Glutamatergic neuron (in vitro differentiated cells): ENCODE measurements at regions not wholly inside any gene's neighbourhood (a gene's known extent, or its start where the extent isn't known, plus 50 kb on each side); places are given as distances from the start of the nearest gene placed in this dataset.
A peak's percentile ranks its signal among the peaks of the same experiment; 100 is the strongest.

Experiments
- DNase-seq: peaks from one replicate; pipeline ENCODE4 v3.0.0; 2022
- H3K27ac Mint-ChIP-seq: one replicate; pipeline ENCODE4 v1.8.0; 2020; ENCODE audit warnings: mild to moderate bottlenecking, mixed read lengths, inconsistent platforms; ENCODE audit not compliant: unreplicated experiment
- H3K27me3 Mint-ChIP-seq: one replicate; pipeline ENCODE4 v1.8.0; 2020; ENCODE audit warnings: mild to moderate bottlenecking, moderate library complexity, mixed read lengths, inconsistent platforms; ENCODE audit not compliant: unreplicated experiment
- H3K36me3 Mint-ChIP-seq: one replicate; pipeline ENCODE4 v1.8.0; 2020; ENCODE audit warnings: mild to moderate bottlenecking, mixed read lengths, inconsistent platforms; ENCODE audit not compliant: unreplicated experiment
- H3K4me1 Mint-ChIP-seq: one replicate; pipeline ENCODE4 v1.8.0; 2020; ENCODE audit warnings: mild to moderate bottlenecking, low read depth, mixed read lengths, inconsistent platforms; ENCODE audit not compliant: unreplicated experiment
- H3K4me3 Mint-ChIP-seq: one replicate; pipeline ENCODE4 v1.8.0; 2020; ENCODE audit warnings: mild to moderate bottlenecking, mixed read lengths, inconsistent platforms; ENCODE audit not compliant: unreplicated experiment
- H3K9me3 Mint-ChIP-seq: one replicate; pipeline ENCODE4 v1.8.0; 2020; ENCODE audit warnings: mild to moderate bottlenecking, moderate library complexity, mixed read lengths, inconsistent platforms; ENCODE audit not compliant: unreplicated experiment
- CTCF ChIP-seq: fragments of 200-600 bp; sonication (generic); IDR thresholded peaks from one replicate; pipeline ENCODE4 v1.5.0; 2021; ENCODE audit not compliant: partially characterized antibody, unreplicated experiment

- no peak for TF ChIP-seq CTCF
- Mint-ChIP-seq H3K27me3 (no peaks in the 10 kb centered on the region), H3K27ac (no peak overlapping the region), H3K36me3 (no peaks in the 10 kb centered on the region), H3K4me3 (no peak overlapping the region), H3K9me3 (no peaks in the 10 kb centered on the region), H3K4me1 (no peaks in the 10 kb centered on the region)
- no peak for DNase-seq
Measured at GRCh38 chr13:48891586-48891985, 84.1 kb upstream of the FNDC3A start.

DNA sequence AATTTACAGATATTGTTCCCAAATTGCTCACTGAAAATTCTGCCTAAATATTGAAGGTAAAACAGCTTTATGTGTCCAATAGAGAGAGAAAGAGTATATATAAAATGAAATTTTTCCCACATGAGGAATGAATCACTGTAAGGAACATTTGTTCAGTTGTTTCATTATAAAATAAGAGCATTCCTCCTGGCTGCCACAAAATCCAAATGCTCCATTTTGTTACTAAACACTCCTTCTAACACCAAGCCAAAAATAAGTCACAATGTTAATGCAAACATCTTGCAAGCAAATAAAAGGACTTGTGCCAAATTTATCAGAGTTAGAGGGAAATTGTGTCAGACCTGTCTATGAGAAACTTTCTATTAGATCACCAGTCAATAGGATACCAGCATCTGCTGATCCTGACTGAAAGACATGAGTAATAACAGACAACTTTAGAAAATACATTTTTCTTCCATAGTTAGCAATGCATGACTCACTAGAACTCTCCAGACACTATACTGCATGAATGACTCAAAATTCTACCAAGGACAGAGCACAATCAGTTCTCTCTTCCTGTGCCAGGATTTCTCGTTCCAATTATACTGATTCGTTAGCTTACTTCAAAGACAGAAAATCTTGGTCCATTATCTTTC, 83.5 kb upstream of the FNDC3A start:
- H3K27me3 Mint-ChIP-seq, result no peaks in the 10 kb centered on the region
- no peak for TF ChIP-seq CTCF
- H3K36me3 Mint-ChIP-seq, result no peaks in the 10 kb centered on the region
- DNase-seq, result no peak
- H3K27ac Mint-ChIP-seq, result no peak overlapping the region
- no peaks in the 10 kb centered on the region for H3K4me1 Mint-ChIP-seq
- H3K9me3 Mint-ChIP-seq, result no peaks in the 10 kb centered on the region
- no peak overlapping the region for H3K4me3 Mint-ChIP-seq

- Mint-ChIP-seq H3K27ac (no peak overlapping the region), H3K4me3 (no peak overlapping the region)
Measured at GRCh38 chr13:48892688-48893075, 83.0 kb upstream of the FNDC3A start.

GRCh38 chr13:48896312-48896711, 79.4 kb upstream of the FNDC3A start:
- Mint-ChIP-seq H3K36me3 (no peaks in the 10 kb centered on the region), H3K9me3 (no peaks in the 10 kb centered on the region), H3K27ac (no peak overlapping the region), H3K27me3 (no peaks in the 10 kb centered on the region), H3K4me1 (peaks cover 9% of the 10 kb centered on the region), H3K4me3 (no peak overlapping the region)
- no peak for TF ChIP-seq CTCF
- DNase-seq, result no peak

More at GRCh38 chr13:48892688-48893075, 83.0 kb upstream of the FNDC3A start:
- no peak for TF ChIP-seq CTCF
- no peak for DNase-seq
- Mint-ChIP-seq H3K36me3 (no peaks in the 10 kb centered on the region), H3K27me3 (no peaks in the 10 kb centered on the region), H3K9me3 (no peaks in the 10 kb centered on the region), H3K4me1 (no peaks in the 10 kb centered on the region)

GRCh38 chr13:48901781-48902180, 73.9 kb upstream of the FNDC3A start:
- peaks cover 22% of the 10 kb centered on the region for H3K4me1 Mint-ChIP-seq
- H3K9me3 Mint-ChIP-seq, result peaks cover 4% of the 10 kb centered on the region
- peak overlapping the region; percentile 52 for H3K27ac Mint-ChIP-seq
- peaks cover 5% of the 10 kb centered on the region for H3K27me3 Mint-ChIP-seq
- no peak for DNase-seq
- no peak overlapping the region for H3K4me3 Mint-ChIP-seq
- H3K36me3 Mint-ChIP-seq, result peaks cover 4% of the 10 kb centered on the region
- TF ChIP-seq CTCF, result no peak
